Cardiac muscle cell (in vitro differentiated cells and primary cell): ENCODE measurements at regions not wholly inside any gene's neighbourhood (a gene's known extent, or its start where the extent isn't known, plus 50 kb on each side); places are given as distances from the start of the nearest gene placed in this dataset.

Experiments
- DNase-seq, 2 donors: peaks; one replicate each; pipeline versions ENCODE4 v3.0.0 to v3.0.0-alpha.2; 2010 to 2017; ENCODE audit warnings: low read depth in 1 of 2, low spot score in 1 of 2
- H3K27ac ChIP-seq: fragments of 200-600 bp; sonication (generic); 2 replicates; pipeline ENCODE4 v1.5.1; 2016
- H3K27me3 ChIP-seq: fragments of 200-600 bp; sonication (generic); 2 replicates; pipeline ENCODE4 v1.6.0; 2016; ENCODE audit warnings: control low read depth
- H3K36me3 ChIP-seq: fragments of 200-600 bp; sonication (generic); 2 replicates; pipeline ENCODE4 v1.5.1; 2016; ENCODE audit warnings: control low read depth
- H3K4me1 ChIP-seq: fragments of 200-600 bp; sonication (generic); 2 replicates; pipeline ENCODE4 v1.8.1; 2017; ENCODE audit warnings: low read depth, mild to moderate bottlenecking, mixed run types
- H3K4me3 ChIP-seq: fragments of 200-600 bp; sonication (generic); 2 replicates; pipeline ENCODE4 v1.5.1; 2016; ENCODE audit warnings: mild to moderate bottlenecking
- H3K9me3 ChIP-seq: fragments of 200-600 bp; sonication (generic); 2 replicates; pipeline ENCODE4 v1.5.1; 2017; ENCODE audit warnings: low read depth, mild to moderate bottlenecking, control low read depth
- CTCF ChIP-seq: IDR thresholded peaks from 2 replicates; pipeline ENCODE4 v1.5.1; 2012; ENCODE audit warnings: low read depth, mild to moderate bottlenecking, low read length

- no peaks in the 10 kb centered on the region for H3K4me1 ChIP-seq
- H3K4me3 ChIP-seq = no peak overlapping the region
- no peak for DNase-seq
- TF ChIP-seq CTCF = no peak
- no peak overlapping the region for H3K27ac ChIP-seq
- no peaks in the 10 kb centered on the region for H3K36me3 ChIP-seq
- no peaks in the 10 kb centered on the region for H3K9me3 ChIP-seq
- no peaks in the 10 kb centered on the region for H3K27me3 ChIP-seq
These were observed 80.4 kb downstream of the ENGASE start for GRCh38 chr17:79154951-79155585.

DNA sequence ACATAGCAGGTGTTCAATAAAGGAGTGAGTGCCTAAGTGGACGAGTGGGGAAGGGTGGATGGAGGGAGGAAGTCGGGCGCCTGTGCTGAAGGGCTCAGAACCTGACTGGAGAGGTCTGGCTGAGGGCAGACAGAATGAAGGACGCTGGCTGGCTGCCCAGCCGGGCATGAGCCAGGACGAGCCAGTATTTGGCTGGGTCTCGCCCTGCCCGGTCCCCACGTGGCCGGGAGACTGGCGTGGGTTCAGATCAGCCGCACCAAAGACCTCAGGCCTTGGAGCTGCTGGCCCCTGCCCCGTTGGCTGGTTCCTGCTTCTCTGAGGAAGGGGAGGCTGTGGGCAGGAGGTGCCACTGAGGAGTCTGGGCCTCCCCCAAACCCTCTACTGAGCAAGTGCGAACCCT lies 79.8 kb downstream of the ENGASE start:
- TF ChIP-seq CTCF = no peak
- H3K36me3 ChIP-seq = no peaks in the 10 kb centered on the region
- no peak overlapping the region for H3K27ac ChIP-seq
- H3K4me1 ChIP-seq = no peaks in the 10 kb centered on the region
- DNase-seq = no peak
- no peak overlapping the region for H3K4me3 ChIP-seq
- no peaks in the 10 kb centered on the region for H3K27me3 ChIP-seq
- no peaks in the 10 kb centered on the region for H3K9me3 ChIP-seq

DNA sequence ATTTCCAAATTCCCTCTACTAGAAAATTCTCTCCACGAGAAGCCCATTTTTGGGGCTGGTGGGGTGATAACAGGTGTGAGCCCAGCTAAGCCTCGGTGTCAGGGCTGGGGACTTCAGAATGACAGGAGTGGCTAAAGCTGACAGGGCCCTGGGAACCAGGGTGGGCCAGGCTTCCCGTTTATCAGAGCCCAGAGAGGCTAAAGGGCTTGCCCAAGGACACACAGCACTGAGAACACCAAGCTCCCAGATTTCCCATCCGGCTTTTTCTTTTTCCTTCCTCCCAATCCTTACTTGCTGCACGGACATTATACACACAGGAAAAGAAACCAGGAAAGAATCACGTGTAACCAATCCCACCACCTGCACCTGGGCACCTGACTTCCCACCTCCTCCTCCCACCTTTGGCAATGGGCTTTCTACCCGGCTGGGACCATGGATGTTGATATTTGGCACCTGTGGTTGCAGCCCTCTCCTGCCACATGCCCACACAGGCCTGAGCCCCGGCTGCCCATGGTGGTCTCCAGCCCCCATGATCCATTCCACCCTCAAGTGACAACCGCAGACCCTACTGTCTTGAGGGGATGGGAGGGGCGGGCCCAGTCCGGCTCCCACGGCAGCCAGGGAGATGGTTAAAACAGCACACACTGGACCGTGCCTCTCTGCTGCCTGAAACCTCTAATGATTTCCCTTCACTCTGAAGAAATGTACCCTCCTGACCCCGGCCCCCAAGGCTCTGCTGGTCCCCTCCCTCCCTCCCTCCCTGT lies 78.9 kb downstream of the ENGASE start:
- no peak overlapping the region for H3K27ac ChIP-seq
- DNase-seq = no peak
- no peaks in the 10 kb centered on the region for H3K9me3 ChIP-seq
- no peak for TF ChIP-seq CTCF
- no peak overlapping the region for H3K4me3 ChIP-seq
- H3K4me1 ChIP-seq = no peaks in the 10 kb centered on the region
- H3K27me3 ChIP-seq = no peaks in the 10 kb centered on the region
- H3K36me3 ChIP-seq = no peaks in the 10 kb centered on the region

DNA sequence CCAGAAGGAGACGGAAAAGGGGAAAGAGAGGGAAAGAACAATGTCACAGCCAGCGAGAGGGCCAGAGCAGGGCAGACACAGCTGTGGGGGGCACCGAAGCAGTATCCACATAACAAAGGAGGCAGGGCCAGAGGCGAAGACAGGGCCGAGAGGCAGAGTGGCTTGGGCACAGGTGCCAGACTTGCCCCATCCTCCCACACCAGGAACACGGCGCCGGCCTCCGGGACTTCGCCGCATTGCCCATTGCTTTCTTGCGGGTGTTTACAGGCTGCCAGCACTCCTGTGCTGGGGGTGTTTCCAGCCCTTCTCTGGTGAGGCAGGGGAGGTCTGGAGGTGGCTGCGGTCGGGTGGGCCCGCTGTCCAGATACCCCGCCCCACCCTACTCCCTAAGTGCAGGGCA lies 78.0 kb downstream of the ENGASE start:
- Histone ChIP-seq H3K27ac (no peak overlapping the region), H3K9me3 (no peaks in the 10 kb centered on the region), H3K36me3 (no peaks in the 10 kb centered on the region), H3K4me1 (no peaks in the 10 kb centered on the region), H3K4me3 (no peak overlapping the region), H3K27me3 (no peaks in the 10 kb centered on the region)
- no peak for TF ChIP-seq CTCF
- no peak for DNase-seq

DNA sequence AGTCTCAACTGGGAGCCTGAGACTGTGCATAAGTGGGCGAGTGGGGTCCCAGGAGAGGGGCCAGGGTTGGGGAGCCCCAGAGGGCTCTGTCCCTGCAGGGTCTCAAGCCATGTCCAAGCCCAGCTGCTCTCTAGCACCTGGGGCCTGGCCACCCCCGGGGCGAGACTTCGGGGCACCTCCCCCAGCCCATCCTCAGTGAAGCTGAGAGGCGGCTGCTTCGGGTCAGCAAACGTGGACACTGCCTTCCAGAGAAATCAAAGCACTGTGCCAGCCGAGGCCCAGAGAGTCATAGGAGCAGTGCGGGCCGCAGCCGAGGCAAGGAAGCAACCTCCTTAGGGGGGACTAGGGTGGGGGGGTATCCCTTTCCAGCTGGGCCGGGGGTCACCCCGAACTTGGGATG lies 77.5 kb downstream of the ENGASE start:
- Histone ChIP-seq H3K4me3 (no peak overlapping the region), H3K27ac (no peak overlapping the region), H3K4me1 (no peaks in the 10 kb centered on the region), H3K36me3 (no peaks in the 10 kb centered on the region), H3K27me3 (no peaks in the 10 kb centered on the region), H3K9me3 (no peaks in the 10 kb centered on the region)
- no peak for TF ChIP-seq CTCF
- DNase-seq = no peak
